ENCODE measurements at regions not wholly inside any gene's neighbourhood (a gene's known extent, or its start where the extent isn't known, plus 50 kb on each side); places are given as distances from the start of the nearest gene placed in this dataset.

DNA sequence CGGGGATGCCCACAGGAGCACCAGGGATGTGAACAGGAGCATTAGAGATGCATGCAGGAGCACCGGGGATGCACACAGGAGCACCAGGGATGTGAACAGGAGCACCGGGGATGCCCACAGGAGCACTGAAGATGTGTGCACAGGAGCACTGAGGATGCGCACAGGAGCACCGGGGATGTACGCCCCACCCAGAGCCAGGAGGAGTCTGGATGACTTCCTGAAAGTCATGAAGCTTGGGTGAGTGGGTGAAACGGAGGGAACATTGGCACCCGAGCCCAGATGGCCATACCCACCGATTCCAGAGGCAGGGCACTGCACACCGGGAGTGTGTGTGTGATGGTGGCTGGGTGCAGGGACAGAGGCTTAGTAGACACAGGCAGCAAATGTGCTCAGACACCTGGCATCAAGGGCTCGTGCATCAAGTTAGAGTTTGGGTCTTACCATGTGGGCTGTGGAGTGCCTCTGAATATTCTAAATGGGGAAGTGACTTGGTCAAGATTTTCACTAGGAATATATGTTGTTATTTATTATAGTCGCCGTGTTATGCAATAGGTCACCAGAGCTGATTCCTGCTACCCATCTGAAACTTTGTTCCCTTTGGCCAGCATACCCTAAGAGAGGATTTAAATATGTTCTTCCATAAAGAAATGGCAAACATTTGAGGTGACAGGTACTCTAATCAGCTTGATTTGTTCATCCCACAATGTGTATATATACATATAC lies 365.8 kb upstream of the MYT1L start:
- no peak for DNase-seq (ENCODE audit: low read depth)
- H3K4me3 ChIP-seq (ENCODE audit: low read depth, low read length): no peak overlapping the region
- no peak for TF ChIP-seq CTCF (IDR thresholded peaks at IDR 0.05; ENCODE audit: insufficient read depth, low read depth, low read length, missing control alignments)

- H3K4me3 ChIP-seq (ENCODE audit: low read depth, low read length): no peak overlapping the region
- no peak for DNase-seq (ENCODE audit: low read depth)
- TF ChIP-seq CTCF (IDR thresholded peaks at IDR 0.05; ENCODE audit: insufficient read depth, low read depth, low read length, missing control alignments): no peak
Measured at GRCh38 chr2:2696325-2696724, 365.2 kb upstream of the MYT1L start.

- TF ChIP-seq CTCF (IDR thresholded peaks at IDR 0.05; ENCODE audit: insufficient read depth, low read depth, low read length, missing control alignments): no peak
- DNase-seq (ENCODE audit: low read depth): no peak
- H3K4me3 ChIP-seq (ENCODE audit: low read depth, low read length): no peak overlapping the region
Measured at GRCh38 chr2:2694746-2695145, 363.7 kb upstream of the MYT1L start.

DNA sequence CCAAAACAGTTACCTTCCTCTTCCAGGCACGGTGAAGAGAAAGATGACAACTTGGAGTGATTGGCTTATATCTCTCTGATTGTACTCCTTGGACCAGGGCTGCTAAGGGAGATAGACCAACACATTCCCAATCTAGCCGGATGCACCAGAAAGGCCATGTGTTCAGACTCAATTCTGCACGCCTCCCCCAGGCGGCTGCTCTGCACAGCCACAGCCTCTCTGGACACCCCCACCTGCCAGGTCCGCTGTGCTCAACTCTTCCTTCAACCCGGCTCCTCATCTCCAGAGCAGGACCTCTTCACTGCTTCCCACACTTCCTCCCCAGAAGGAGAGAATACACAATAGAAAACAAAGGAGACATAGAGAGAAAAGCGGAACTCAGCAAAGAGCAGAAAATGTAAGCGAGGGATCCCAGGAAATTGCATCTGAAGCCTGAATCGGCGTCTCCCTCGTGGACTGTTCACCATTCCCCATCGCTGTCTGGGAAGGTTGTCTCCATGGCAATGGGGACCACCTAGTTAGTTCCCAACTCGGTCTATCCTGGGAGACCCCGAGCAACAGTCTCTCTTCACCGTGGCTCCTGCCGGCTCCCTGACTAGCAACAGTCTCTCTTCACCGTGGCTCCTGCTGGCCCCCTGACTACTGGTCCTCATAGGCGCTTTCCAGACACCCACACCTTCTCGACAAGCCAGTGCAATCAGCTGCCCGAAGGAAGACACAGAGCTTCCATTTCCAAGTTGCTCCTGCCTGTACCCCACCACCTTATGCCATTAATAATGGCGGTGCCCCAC lies 361.7 kb upstream of the MYT1L start:
- DNase-seq (ENCODE audit: low read depth): no peak
- TF ChIP-seq CTCF (IDR thresholded peaks at IDR 0.05; ENCODE audit: insufficient read depth, low read depth, low read length, missing control alignments): no peak
- H3K4me3 ChIP-seq (ENCODE audit: low read depth, low read length): no peak overlapping the region

DNA sequence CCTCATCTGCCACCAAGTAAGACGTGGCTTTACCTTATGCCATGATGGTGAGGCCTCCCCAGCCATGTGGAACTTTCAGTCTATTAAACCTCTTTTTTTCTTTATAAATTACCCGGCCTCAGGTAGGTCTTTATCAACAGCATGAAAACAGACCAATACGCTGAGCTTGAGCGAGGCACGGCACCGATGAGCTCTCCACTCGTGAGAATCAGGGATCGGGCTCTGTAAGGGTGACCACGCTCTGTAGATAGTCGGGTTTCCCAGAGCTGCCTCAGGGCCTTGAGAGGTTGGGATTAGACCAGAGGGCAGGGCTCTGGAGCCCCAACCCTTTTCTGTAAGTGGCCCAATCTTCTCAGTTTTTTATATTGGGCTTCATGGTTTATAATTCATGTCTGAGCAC lies 360.3 kb upstream of the MYT1L start:
- no peak overlapping the region for H3K4me3 ChIP-seq (ENCODE audit: low read depth, low read length)
- TF ChIP-seq CTCF (IDR thresholded peaks at IDR 0.05; ENCODE audit: insufficient read depth, low read depth, low read length, missing control alignments): no peak
- DNase-seq (ENCODE audit: low read depth): no peak

DNA sequence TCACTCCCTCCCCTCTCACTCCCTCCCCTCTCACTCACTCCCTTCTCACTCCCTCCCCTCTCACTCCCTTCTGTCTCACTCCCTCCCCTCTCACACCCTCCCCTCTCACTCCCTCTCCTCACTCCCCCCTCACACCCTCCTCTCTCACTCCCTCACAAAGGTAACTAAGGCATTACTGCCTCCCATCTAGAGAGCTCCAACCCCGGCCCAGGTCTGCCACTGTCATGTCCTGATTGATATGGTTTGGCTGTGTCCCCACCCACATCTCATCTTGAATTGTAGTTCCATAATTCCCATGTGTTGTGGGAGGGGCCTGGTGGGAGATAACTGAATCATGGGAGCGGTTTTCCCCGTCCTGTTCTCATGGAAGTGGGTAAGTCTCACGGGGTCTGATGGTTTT lies 359.9 kb upstream of the MYT1L start:
- DNase-seq (ENCODE audit: low read depth): no peak
- no peak for TF ChIP-seq CTCF (IDR thresholded peaks at IDR 0.05; ENCODE audit: insufficient read depth, low read depth, low read length, missing control alignments)
- no peak overlapping the region for H3K4me3 ChIP-seq (ENCODE audit: low read depth, low read length)
